ENCODE measurements at regions not wholly inside any gene's neighbourhood (a gene's known extent, or its start where the extent isn't known, plus 50 kb on each side); places are given as distances from the start of the nearest gene placed in this dataset.
A peak's percentile ranks its signal among the peaks of the same experiment; 100 is the strongest.

DNA sequence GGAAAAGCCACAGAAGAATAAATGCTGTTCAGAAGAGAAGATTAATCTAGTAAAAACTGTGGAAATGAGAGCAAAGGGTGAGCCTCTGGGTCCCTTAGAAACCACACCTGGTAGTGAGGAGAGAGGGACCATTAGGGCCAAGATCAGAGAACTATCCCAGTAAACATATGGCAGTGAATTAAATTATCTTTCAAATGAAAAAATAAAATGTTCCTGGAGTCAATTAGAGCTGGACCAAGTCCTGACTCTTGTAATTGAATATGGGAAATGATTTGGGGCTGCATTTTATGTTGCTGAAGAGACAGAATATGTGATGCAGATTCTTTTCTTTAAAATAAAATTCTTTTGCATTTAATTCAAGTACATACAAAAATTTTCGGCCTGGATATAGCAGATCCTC, 62.2 kb upstream of the PAX3 start:
- TF ChIP-seq YY1 (IDR thresholded peaks at IDR 0.05; ENCODE audit: low read depth) (no peak), TAF1 (IDR thresholded peaks at IDR 0.05; ENCODE audit: borderline replicate concordance, low read depth, low read length) (no peak), JUND (IDR thresholded peaks at IDR 0.05) (no peak), ELF1 (IDR thresholded peaks at IDR 0.05) (no peak), EP300 (IDR thresholded peaks at IDR 0.05; ENCODE audit: borderline replicate concordance in 1 of 2, low read depth in 1 of 2, low read length in 1 of 2) (peak in 1 of 2 experiments; percentile 72; a peak in 1 of 4 replicates), FOXM1 (IDR thresholded peaks at IDR 0.05; ENCODE audit: low read depth) (no peak), EZH2phosphoT487 (IDR thresholded peaks at IDR 0.05; ENCODE audit: borderline replicate concordance, low read depth) (no peak), SMC3 (IDR thresholded peaks at IDR 0.05; ENCODE audit: low read depth, low read length) (no peak)
- TF ChIP-seq, protein P1, sequence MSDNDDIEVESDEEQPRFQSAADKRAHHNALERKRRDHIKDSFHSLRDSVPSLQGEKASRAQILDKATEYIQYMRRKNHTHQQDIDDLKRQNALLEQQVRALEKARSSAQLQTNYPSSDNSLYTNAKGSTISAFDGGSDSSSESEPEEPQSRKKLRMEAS (IDR thresholded peaks at IDR 0.05; ENCODE audit: low read depth) = no peak
- TF ChIP-seq, protein P2, sequence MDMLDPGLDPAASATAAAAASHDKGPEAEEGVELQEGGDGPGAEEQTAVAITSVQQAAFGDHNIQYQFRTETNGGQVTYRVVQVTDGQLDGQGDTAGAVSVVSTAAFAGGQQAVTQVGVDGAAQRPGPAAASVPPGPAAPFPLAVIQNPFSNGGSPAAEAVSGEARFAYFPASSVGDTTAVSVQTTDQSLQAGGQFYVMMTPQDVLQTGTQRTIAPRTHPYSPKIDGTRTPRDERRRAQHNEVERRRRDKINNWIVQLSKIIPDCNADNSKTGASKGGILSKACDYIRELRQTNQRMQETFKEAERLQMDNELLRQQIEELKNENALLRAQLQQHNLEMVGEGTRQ (IDR thresholded peaks at IDR 0.05; ENCODE audit: borderline replicate concordance, low read depth, low read length) = no peak
- TF ChIP-seq, protein P3, sequence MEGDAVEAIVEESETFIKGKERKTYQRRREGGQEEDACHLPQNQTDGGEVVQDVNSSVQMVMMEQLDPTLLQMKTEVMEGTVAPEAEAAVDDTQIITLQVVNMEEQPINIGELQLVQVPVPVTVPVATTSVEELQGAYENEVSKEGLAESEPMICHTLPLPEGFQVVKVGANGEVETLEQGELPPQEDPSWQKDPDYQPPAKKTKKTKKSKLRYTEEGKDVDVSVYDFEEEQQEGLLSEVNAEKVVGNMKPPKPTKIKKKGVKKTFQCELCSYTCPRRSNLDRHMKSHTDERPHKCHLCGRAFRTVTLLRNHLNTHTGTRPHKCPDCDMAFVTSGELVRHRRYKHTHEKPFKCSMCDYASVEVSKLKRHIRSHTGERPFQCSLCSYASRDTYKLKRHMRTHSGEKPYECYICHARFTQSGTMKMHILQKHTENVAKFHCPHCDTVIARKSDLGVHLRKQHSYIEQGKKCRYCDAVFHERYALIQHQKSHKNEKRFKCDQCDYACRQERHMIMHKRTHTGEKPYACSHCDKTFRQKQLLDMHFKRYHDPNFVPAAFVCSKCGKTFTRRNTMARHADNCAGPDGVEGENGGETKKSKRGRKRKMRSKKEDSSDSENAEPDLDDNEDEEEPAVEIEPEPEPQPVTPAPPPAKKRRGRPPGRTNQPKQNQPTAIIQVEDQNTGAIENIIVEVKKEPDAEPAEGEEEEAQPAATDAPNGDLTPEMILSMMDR (IDR thresholded peaks at IDR 0.05) = no peak

All from SK-N-SH (cell line).